ENCODE measurements at regions not wholly inside any gene's neighbourhood (a gene's known extent, or its start where the extent isn't known, plus 50 kb on each side); places are given as distances from the start of the nearest gene placed in this dataset.

DNA sequence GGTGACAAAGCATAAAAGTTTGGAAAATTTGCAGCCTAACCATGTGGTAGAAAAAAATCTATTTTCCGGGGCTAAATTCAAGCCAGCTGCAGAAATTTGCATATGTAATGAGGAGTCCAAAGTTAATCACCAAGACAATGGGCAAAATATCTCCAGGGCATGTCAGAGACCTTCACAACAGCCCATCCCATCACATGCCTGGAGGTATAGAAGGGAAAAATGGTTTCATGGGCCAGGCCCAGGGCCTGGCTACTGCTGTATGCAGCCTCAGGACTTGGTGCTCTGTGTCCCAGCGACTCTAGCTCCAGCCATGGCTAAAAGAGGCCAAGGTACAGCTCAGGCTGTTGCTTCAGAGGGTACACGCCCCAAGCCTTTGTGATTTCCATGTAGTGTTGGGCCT is 655.8 kb upstream of the MGAT4C start:
- TF ChIP-seq, protein P1, sequence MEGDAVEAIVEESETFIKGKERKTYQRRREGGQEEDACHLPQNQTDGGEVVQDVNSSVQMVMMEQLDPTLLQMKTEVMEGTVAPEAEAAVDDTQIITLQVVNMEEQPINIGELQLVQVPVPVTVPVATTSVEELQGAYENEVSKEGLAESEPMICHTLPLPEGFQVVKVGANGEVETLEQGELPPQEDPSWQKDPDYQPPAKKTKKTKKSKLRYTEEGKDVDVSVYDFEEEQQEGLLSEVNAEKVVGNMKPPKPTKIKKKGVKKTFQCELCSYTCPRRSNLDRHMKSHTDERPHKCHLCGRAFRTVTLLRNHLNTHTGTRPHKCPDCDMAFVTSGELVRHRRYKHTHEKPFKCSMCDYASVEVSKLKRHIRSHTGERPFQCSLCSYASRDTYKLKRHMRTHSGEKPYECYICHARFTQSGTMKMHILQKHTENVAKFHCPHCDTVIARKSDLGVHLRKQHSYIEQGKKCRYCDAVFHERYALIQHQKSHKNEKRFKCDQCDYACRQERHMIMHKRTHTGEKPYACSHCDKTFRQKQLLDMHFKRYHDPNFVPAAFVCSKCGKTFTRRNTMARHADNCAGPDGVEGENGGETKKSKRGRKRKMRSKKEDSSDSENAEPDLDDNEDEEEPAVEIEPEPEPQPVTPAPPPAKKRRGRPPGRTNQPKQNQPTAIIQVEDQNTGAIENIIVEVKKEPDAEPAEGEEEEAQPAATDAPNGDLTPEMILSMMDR (IDR thresholded peaks at IDR 0.05) = no peak
- TF ChIP-seq EZH2 (IDR thresholded peaks at IDR 0.05; ENCODE audit: borderline replicate concordance, insufficient read depth, low read depth, low read length, poor library complexity, severe bottlenecking) = no peak

Measured in B cell (primary cell).